Transverse colon (tissue), 3 donors: ENCODE measurements at regions not wholly inside any gene's neighbourhood (a gene's known extent, or its start where the extent isn't known, plus 50 kb on each side); places are given as distances from the start of the nearest gene placed in this dataset.

ENCODE experiments used
- CTCF ChIP-seq, 5 experiments: fragments of 200-600 bp in 3 of 5; fragments of 450-650 bp in 2 of 5; sonication (generic) in 3 of 5; IDR thresholded peaks; 1 replicate in 2 of 5; 2 replicates in 3 of 5; pipeline ENCODE4 v1.5.1; 2016 to 2017; ENCODE audit warnings: antibody characterized with exemption in 5 of 5, inconsistent platforms in 3 of 5, mild to moderate bottlenecking in 2 of 5, moderate library complexity in 1 of 5
- EP300 ChIP-seq: sonication (generic); formaldehyde crosslinking; IDR thresholded peaks from one replicate; pipeline ENCODE4 v1.6.1; 2017; ENCODE audit warnings: antibody characterized with exemption, low read depth
- POLR2A ChIP-seq: fragments of 450-650 bp; IDR thresholded peaks from one replicate; pipeline ENCODE4 v1.6.1; 2016; ENCODE audit warnings: antibody characterized with exemption, mild to moderate bottlenecking, moderate library complexity

- no peak for TF ChIP-seq CTCF (IDR thresholded peaks at IDR 0.05)
- TF ChIP-seq EP300: no peak
- TF ChIP-seq POLR2A: no peak
These were observed 69.6 kb upstream of the TEAD1 start for GRCh38 chr11:12604557-12605153.
